Activated naive CD4-positive, alpha-beta T cell treated with anti-CD3 and anti-CD28 coated beads for 36 hours (primary cell): ENCODE measurements at regions not wholly inside any gene's neighbourhood (a gene's known extent, or its start where the extent isn't known, plus 50 kb on each side); places are given as distances from the start of the nearest gene placed in this dataset.

Source experiments
- CTCF ChIA-PET: fragments of 350-600 bp; sonication (Branson Sonifier 250); formaldehyde crosslinking; loops from one replicate; lab custom pipeline; 2021; ENCODE audit warnings: antibody characterized with exemption; lab: Charles Lee
- DNase-seq: peaks from one replicate; pipeline ENCODE4 v3.0.0-alpha.2; 2020
- H3K27ac Mint-ChIP-seq: one replicate; pipeline ENCODE4 v1.8.0; 2021; ENCODE audit warnings: mild to moderate bottlenecking, mixed read lengths
- H3K27me3 Mint-ChIP-seq: one replicate; pipeline ENCODE4 v1.8.0; 2021; ENCODE audit warnings: low read depth, mixed read lengths
- H3K36me3 Mint-ChIP-seq: one replicate; pipeline ENCODE4 v1.8.0; 2021; ENCODE audit warnings: low read depth, mixed read lengths
- H3K4me1 Mint-ChIP-seq: one replicate; pipeline ENCODE4 v1.8.0; 2021; ENCODE audit warnings: low read depth, mixed read lengths
- H3K4me3 Mint-ChIP-seq: one replicate; pipeline ENCODE4 v1.8.0; 2021; ENCODE audit warnings: mild to moderate bottlenecking, moderate library complexity, mixed read lengths
- H3K9me3 Mint-ChIP-seq: one replicate; pipeline ENCODE4 v1.8.0; 2021; ENCODE audit warnings: mixed read lengths
- intact Hi-C: fragments of 100-400 bp; cut with micrococcal nuclease; formaldehyde crosslinking; loops from one replicate; pipeline ENCODE4 v1.15.1; 2023

DNA sequence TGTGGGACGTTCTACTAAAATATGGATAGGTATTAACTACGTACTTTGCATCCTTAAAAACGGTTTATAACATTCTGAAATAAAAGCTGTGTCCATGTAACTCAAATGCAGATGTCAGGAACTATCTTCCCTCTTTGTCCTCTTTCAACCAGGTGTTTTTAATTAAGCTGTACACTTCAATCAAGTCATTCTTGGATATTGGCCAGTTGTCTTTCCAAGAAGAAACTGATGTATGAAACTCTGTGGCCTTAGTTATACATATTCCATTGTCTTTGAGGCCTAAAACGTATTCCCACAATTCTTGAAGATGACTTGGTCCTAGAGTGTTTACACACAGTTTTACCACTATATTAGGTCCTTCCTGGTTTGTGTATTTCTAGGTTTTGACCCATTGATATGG, 249.0 kb upstream of the CNTN5 start:
- no peaks in the 10 kb centered on the region for H3K27me3 Mint-ChIP-seq
- H3K36me3 Mint-ChIP-seq: no peaks in the 10 kb centered on the region
- no peak for DNase-seq
- intact Hi-C loops: no loop called here
- no peak overlapping the region for H3K27ac Mint-ChIP-seq
- H3K4me1 Mint-ChIP-seq: no peaks in the 10 kb centered on the region
- H3K9me3 Mint-ChIP-seq: peaks cover 12% of the 10 kb centered on the region
- H3K4me3 Mint-ChIP-seq: no peak overlapping the region
- CTCF ChIA-PET: no interaction called here

DNA sequence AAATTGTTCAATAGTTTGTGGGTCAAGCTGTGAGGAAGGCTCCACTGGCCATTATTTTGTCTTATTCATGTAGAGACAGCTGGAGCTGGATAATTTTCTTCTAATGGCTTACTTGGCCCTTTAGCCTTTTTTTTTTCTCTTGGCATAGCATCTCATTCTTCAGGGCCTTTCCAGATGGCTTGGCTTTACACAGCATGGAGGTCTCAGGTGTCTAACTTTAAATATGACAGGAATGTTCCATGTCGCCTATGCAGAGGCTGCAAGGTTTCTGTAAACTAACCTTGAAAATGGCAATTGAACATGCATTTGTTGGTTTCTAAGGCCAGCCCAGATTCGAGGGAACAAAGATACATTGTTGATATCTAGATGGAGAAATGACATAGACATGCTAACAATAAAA, 247.9 kb upstream of the CNTN5 start:
- Mint-ChIP-seq H3K27me3 (no peaks in the 10 kb centered on the region), H3K36me3 (no peaks in the 10 kb centered on the region)
- intact Hi-C loops: no loop called here

DNA sequence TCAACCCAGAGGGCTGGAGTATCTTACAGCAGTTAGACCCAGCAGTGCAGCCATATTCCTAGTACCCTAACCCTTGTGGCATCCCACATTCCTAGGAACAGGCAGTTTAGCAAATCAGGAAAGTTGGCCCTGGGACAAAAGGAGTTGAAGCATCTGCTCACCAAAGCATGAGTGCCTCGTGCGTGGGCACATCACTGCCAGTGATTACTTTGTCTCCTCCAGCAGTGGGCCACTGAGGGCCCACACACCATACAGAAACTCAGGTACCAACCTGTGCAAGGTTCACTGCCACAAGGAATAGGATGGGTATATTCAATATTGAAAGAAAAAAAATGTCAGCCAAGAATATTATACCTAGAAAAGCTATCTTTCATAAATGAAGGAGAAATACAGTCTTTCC, 227.5 kb upstream of the CNTN5 start:
- CTCF ChIA-PET: no interaction called here
- Mint-ChIP-seq H3K36me3 (no peaks in the 10 kb centered on the region), H3K27me3 (no peaks in the 10 kb centered on the region), H3K4me1 (no peaks in the 10 kb centered on the region), H3K9me3 (no peaks in the 10 kb centered on the region), H3K27ac (no peak overlapping the region), H3K4me3 (no peak overlapping the region)
- no peak for DNase-seq
- intact Hi-C loops: no loop called here

More for the DNA sequence above, 247.9 kb upstream of the CNTN5 start:
- H3K9me3 Mint-ChIP-seq: peaks cover 12% of the 10 kb centered on the region
- CTCF ChIA-PET: no interaction called here
- no peaks in the 10 kb centered on the region for H3K4me1 Mint-ChIP-seq
- no peak overlapping the region for H3K27ac Mint-ChIP-seq
- DNase-seq: no peak
- no peak overlapping the region for H3K4me3 Mint-ChIP-seq

DNA sequence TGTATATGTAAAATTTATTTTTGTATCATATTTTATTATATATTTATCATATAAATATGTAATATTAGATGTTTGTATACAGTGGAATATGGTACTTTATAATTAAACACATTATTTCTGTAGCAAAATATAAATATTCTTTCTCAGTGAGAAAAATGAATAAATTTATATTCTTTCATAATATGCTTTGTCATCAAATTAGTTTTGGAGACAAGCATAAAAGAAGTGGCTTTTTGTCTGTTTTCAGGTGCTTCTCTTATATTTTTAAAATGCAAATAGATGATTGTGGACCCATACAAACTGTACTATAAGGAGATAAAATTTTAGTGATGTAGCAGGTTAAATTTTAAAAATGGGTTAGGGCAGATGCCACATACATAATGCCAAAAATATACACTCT, 222.4 kb upstream of the CNTN5 start:
- Mint-ChIP-seq H3K36me3 (no peaks in the 10 kb centered on the region), H3K4me3 (no peak overlapping the region), H3K27ac (no peak overlapping the region), H3K27me3 (no peaks in the 10 kb centered on the region), H3K9me3 (peaks cover 3% of the 10 kb centered on the region), H3K4me1 (no peaks in the 10 kb centered on the region)
- CTCF ChIA-PET: no interaction called here
- intact Hi-C loops: no loop called here
- no peak for DNase-seq

DNA sequence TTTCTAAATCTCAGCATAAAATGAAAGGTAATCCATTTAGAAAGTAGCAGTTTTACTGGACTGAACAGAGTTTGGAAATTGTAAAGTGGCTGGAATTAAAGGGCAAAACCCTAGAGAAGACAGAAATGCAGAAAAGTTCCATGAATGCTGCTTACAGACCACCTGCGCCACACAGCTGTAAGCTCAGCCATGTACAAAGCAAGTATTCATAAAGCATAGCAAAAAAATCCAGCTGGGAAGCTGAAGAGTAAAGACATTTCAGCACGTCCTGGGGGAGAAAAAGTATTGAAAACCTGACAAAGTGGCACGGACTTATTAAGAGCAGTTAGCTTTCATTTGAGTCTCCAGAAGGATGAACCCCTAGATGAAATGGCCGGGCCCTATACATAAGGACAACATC, 220.1 kb upstream of the CNTN5 start:
- H3K4me3 Mint-ChIP-seq: no peak overlapping the region
- peaks cover 6% of the 10 kb centered on the region for H3K9me3 Mint-ChIP-seq
- no peaks in the 10 kb centered on the region for H3K36me3 Mint-ChIP-seq
- no peaks in the 10 kb centered on the region for H3K4me1 Mint-ChIP-seq
- CTCF ChIA-PET: no interaction called here
- DNase-seq: no peak
- intact Hi-C loops: no loop called here
- no peaks in the 10 kb centered on the region for H3K27me3 Mint-ChIP-seq
- H3K27ac Mint-ChIP-seq: no peak overlapping the region

DNA sequence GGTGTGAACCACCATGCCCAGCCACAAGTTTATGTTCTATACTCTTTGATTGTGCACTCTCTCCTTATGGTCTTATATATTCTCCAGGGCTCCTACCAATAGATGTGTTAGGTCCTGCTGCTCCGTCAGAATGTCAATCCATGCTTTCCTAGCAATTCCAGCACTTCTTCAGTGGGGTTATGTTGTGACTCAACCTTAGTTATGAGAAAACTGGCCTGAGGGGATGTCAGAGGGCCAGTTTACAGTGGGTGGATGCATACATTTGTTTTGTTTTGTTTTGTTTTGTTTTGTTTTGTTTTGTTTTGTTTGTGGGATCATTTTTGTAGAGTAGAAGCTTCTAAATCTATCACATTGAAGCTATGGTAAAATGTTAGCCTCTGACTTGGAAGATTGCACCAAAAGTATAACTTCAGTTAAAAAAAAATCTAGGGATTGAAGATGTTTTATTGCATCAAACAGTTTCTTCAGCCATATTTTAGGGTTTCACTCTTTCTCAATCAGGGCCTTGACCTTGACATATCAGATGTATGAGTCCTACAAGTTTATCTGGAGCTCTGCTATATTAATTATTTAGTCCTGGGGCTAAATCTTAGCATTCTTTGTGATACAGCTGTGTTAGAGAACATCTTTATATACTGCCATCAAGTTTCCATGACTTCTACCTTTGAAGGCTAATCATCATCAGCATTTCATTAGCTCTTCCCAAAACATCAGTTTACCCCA, 191.6 kb upstream of the CNTN5 start:
- no peaks in the 10 kb centered on the region for H3K4me1 Mint-ChIP-seq
- H3K4me3 Mint-ChIP-seq: no peak overlapping the region
- peaks cover 6% of the 10 kb centered on the region for H3K9me3 Mint-ChIP-seq
- no peaks in the 10 kb centered on the region for H3K36me3 Mint-ChIP-seq
- CTCF ChIA-PET: no interaction called here
- DNase-seq: no peak
- no peaks in the 10 kb centered on the region for H3K27me3 Mint-ChIP-seq
- intact Hi-C loops: no loop called here
- no peak overlapping the region for H3K27ac Mint-ChIP-seq

DNA sequence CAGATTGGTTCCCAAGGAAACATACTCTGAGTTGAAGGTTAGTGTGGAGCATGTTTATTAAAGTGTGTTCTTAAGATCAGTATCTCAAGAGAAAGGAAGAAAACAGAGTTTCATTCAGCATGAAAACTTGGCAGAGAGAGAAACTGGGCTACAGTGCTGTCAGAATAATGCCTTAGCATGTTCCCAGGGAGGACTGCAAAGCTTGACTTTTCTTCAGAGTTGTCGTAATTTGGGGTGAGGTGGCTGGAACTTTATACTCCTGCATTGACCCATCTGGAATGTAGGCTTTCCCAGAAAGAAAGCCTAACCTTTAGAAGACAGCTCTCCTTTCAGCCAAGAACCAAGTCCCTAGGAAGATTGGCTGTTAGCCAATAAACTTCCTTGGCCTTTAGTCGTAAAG, 190.8 kb upstream of the CNTN5 start:
- H3K27me3 Mint-ChIP-seq: no peaks in the 10 kb centered on the region
- H3K27ac Mint-ChIP-seq: no peak overlapping the region
- no peaks in the 10 kb centered on the region for H3K36me3 Mint-ChIP-seq
- intact Hi-C loops: no loop called here
- no peak for DNase-seq
- H3K4me3 Mint-ChIP-seq: no peak overlapping the region
- CTCF ChIA-PET: no interaction called here
- no peaks in the 10 kb centered on the region for H3K4me1 Mint-ChIP-seq
- peaks cover 10% of the 10 kb centered on the region for H3K9me3 Mint-ChIP-seq

DNA sequence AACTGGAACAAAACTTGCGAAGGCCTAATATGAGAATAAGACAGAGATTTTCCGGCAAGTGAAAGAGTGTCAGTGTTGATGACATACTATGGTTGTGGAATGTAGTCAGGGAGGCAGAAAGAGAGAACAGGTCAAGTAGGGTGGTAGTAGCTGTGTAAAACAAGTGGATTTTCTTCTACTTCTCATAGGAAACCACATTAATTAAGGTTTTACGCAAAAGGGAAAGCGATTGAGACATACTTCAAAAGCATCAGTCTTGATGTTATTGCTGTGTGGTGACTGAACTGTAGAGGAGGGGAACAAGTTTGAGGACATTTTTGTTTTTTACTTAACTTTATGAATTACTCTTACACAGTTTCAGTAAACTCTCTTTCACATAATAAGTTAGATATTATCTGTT, 186.0 kb upstream of the CNTN5 start:
- Mint-ChIP-seq H3K27me3 (no peaks in the 10 kb centered on the region), H3K9me3 (peaks cover 13% of the 10 kb centered on the region), H3K4me1 (no peaks in the 10 kb centered on the region), H3K36me3 (no peaks in the 10 kb centered on the region), H3K4me3 (no peak overlapping the region), H3K27ac (no peak overlapping the region)
- intact Hi-C loops: no loop called here
- DNase-seq: no peak
- CTCF ChIA-PET: no interaction called here

DNA sequence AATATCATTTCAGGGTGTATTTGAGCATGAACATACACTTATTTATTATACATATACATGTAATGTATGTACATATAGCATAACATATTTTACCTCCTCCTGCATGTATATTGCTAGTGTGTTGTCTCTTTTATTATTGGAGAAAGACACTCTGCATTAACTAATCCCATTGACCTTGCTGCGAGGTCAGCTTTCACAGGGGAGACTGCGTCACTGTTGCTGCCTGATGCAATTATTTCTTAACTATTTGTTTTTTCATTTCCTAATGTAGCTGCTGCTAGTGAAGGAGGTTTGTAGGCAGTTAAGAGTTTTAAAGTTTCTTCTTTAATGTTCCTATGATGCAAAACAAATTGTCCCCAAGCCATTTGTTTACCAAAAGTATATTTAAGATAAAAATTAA, 185.4 kb upstream of the CNTN5 start:
- H3K27me3 Mint-ChIP-seq: no peaks in the 10 kb centered on the region
- no peak overlapping the region for H3K27ac Mint-ChIP-seq
- CTCF ChIA-PET: no interaction called here
- peaks cover 13% of the 10 kb centered on the region for H3K9me3 Mint-ChIP-seq
- no peaks in the 10 kb centered on the region for H3K4me1 Mint-ChIP-seq
- no peak overlapping the region for H3K4me3 Mint-ChIP-seq
- DNase-seq: no peak
- intact Hi-C loops: no loop called here
- no peaks in the 10 kb centered on the region for H3K36me3 Mint-ChIP-seq

DNA sequence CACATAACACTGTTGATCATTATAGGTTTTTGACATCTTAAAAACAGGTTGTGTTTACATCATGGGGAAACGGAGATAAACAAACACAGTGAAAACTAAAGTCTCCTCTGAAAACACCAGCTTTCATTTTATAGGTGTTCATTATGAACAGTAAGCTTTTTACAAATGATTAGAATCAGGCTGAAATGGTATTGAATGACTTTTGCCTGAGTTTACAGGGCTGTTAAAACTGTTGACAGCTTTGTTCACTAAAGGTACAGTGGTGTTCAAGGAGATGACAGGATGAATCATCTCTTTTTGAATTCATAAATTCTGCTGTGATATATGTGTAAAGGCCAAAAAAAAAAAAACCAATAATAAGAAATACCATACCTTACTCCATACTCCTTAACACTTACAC, 184.6 kb upstream of the CNTN5 start:
- CTCF ChIA-PET: no interaction called here
- Mint-ChIP-seq H3K9me3 (peaks cover 13% of the 10 kb centered on the region), H3K4me1 (no peaks in the 10 kb centered on the region), H3K27ac (no peak overlapping the region), H3K36me3 (no peaks in the 10 kb centered on the region), H3K4me3 (no peak overlapping the region), H3K27me3 (no peaks in the 10 kb centered on the region)
- intact Hi-C loops: no loop called here
- no peak for DNase-seq

DNA sequence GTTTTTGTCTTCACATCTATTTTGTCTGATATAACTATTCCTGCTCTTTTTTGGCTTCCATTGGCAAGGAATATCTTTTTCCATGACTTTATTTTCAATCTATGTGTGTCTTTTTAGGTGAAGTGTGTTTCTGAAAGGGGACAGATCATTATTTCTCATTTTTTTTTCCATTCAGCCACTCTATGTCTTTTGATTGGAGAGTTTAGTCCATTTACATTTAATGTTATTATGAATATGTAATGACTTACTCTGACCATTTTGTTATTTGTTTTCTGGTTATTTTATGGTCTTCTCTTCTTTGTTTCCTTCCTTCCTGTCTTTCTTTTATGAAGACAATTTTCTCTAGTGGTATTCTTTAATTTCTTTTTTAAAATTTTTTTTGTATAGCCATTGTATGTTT, 178.6 kb upstream of the CNTN5 start:
- Mint-ChIP-seq H3K27me3 (no peaks in the 10 kb centered on the region), H3K9me3 (peaks cover 11% of the 10 kb centered on the region), H3K4me3 (no peak overlapping the region), H3K36me3 (no peaks in the 10 kb centered on the region), H3K27ac (no peak overlapping the region), H3K4me1 (no peaks in the 10 kb centered on the region)
- intact Hi-C loops: no loop called here
- no peak for DNase-seq
- CTCF ChIA-PET: interaction anchor here (0.7 kb wide), 1 partner anchor 158 kb away, joined by 3 read pairs; no protein-coding TSS in a partner anchor

DNA sequence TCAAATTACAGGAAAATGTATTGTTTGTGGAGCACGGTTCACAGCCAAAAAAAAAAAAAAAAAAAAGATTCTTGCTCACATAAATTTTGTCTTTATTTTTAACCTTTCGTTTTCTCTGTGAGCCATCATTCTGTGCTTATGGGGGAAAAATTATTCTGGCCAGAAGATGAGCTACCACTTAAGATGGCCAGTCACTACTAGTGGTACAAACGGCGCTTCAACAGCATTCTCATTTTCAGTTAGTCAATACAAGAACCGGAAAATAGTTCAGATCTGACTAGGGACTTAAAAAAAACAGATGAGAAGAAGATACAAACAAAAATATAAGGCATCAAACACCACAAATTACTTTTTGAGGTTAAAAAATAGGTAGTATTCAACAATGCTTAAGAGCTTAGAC, 158.6 kb upstream of the CNTN5 start:
- H3K36me3 Mint-ChIP-seq: no peaks in the 10 kb centered on the region
- no peaks in the 10 kb centered on the region for H3K27me3 Mint-ChIP-seq
- no peak overlapping the region for H3K27ac Mint-ChIP-seq
- no peaks in the 10 kb centered on the region for H3K4me1 Mint-ChIP-seq
- H3K9me3 Mint-ChIP-seq: peaks cover 22% of the 10 kb centered on the region
- intact Hi-C loops: no loop called here
- no peak for DNase-seq
- no peak overlapping the region for H3K4me3 Mint-ChIP-seq
- CTCF ChIA-PET: interaction anchor here (0.6 kb wide), 1 partner anchor 523 kb away, joined by 3 read pairs; no protein-coding TSS in a partner anchor

DNA sequence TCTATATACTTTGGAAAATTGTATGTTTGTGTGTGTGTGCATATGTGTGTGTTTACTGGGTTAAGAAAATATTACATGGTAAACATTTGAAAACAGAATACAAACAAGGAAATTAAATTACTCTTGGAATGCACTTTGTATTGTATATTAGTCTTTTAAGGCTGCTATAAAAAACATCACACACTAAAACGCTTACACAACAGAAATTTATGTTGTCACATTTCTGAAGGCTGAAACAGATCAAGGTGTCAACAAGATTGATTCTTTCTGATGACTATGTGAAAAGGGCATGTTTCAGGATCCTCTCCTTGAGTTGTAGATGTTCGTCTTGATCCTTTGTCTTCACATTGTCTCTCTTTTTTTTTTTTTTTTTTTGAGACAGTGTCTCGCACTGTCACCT, 149.1 kb upstream of the CNTN5 start:
- intact Hi-C loops: no loop called here
- H3K9me3 Mint-ChIP-seq: peaks cover 12% of the 10 kb centered on the region
- H3K36me3 Mint-ChIP-seq: no peaks in the 10 kb centered on the region
- no peak overlapping the region for H3K4me3 Mint-ChIP-seq
- H3K4me1 Mint-ChIP-seq: no peaks in the 10 kb centered on the region
- H3K27ac Mint-ChIP-seq: no peak overlapping the region
- H3K27me3 Mint-ChIP-seq: no peaks in the 10 kb centered on the region
- DNase-seq: no peak
- CTCF ChIA-PET: no interaction called here
